DMS153 treated with DMSO at 0.1 percent for 48 hours (cell line): ENCODE measurements at regions not wholly inside any gene's neighbourhood (a gene's known extent, or its start where the extent isn't known, plus 50 kb on each side); places are given as distances from the start of the nearest gene placed in this dataset.
"Not testable (repeated sequence)": the region's sequence is repeated elsewhere in the genome, so short reads cannot be mapped to it uniquely, and the experiment has no call there.

ENCODE experiments used
- DNase-seq: peaks from one replicate; lab custom pipeline; 2025; ENCODE audit not compliant: unreplicated experiment; lab: John Stamatoyannopoulos, UW

DNA sequence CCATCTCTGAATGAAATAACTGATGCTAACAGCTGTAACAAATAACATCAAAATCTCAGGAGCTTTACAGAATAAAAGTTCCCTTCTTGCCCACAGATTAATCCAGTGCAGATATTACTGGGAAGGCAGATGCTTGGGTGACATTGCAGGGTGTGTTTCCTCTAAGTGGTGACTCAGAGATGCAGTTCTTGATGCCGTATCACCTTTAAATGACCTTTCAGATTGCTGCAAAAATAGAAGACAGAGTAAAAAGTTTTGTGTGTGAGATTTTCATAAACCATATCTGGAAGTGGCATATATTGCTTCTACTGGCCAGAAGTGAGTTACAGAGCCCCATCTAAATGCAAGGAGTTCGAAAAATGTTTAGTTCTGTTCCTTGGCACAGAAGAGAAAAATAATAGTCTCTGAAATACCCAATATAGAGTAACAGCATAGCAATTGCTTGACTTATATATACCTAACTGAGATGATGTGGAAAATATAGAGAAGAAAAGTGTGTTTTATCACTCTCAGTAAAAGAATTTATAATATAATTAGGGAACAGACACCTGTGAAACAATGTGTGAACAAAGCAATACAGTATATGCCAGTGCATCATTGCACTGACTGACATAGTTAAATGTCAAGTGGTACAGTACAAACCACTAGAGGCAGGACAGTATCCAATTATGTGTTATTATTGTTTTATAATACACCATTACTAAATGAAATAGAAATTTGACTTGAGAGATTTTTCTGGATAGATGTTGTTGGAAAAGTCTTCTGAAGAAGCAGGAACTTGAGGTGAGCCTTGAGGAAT lies 430.7 kb upstream of the CBLB start:
- no peak for DNase-seq

DNA sequence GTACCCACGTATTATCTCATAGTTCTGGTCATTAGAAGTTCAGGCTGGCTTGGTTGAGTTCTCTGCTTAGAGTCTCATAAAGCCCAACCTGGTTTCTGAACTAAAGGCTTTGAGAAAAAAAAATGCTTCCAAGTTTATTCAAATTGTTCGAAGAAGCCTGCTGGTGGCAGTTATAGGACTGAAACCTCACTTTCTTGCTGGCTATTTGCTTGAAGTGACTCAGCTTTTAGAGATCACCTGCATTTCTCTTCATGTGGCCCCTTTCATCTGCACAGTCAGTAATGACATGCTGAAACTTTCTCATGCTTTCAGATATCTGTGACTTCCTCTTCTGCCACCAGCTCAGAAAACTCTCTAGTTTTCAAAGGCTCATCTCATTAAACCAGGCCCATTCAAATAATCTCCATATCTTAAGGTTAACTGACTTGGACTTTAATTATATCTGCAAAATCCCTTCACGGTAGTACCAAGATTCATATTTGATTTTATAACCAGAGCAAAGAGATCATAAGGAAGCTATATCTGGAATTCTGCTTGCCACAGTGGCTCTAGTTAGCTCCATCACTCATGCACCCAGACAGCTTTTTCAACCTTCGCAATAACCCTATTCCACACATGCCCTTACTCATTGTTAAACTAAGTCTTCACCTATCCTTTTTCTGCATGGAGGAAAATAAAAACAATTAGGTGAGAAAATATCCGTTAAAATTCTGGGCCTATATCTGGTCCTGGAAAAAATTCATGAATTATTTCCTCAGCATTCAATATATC lies 433.8 kb upstream of the CBLB start:
- DNase-seq = no peak

DNA sequence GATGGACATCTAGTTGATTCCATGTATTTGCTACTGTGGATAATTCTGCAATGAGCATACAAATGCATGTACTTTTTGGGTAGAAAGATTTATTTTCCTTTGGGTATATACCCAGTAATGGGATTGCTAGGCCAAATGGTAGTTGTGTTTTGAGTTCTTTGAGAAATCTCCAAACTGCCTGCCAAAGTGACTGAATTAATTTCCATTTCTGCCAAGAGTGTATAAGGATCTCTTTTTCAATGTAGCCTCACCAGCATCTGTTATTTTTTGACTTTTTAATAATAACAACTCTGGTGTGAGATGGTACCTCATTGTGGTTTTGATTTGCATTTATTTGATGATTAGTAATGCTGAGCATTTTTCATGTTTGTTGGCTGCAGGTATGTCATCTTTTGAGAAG lies 435.0 kb upstream of the CBLB start:
- DNase-seq = no peak

DNA sequence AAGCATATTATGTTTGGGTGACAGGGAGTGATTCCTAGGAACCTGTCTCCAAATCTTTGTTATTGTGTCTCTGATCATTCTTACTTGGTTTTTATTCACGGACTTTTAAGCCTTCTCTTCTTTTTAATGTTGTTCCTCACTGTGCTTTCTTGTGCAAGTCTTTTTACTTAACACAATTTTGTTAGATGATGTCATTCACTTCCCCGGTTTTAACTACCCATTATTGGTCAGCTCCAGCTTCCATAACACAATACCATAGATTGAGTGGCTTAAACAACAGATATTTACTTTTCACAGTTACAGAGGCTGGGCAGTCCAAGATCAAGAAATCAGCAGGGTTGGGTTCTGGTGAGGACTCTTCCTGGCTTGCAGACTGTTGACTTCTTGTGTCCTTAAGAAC lies 436.3 kb upstream of the CBLB start:
- no peak for DNase-seq

DNA sequence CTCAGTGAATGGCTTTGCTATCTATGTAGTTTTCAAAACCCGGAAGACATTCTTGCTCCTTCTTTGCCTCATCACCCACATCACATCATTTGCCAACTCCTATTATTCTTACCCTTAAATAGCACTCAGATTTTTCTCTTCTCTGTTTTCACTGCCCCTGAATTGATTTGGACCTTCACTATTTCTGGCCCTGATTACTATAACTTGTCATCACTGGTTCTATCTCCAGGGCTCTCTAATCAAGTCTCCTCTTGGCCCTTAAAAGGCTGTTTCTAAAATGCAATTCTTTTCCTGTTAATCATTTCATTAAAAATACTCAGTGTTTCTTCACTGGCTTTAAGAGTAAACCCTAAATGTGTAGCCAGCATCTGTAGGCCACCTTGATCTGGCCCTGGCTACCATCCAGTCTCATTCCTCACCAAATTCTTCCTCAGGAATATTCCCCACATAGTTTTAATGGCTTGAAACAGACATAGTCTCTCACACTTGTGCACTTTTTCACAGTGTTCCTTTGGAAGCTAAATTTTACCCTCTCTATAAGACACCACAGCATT lies 437.1 kb upstream of the CBLB start:
- no peak for DNase-seq

DNA sequence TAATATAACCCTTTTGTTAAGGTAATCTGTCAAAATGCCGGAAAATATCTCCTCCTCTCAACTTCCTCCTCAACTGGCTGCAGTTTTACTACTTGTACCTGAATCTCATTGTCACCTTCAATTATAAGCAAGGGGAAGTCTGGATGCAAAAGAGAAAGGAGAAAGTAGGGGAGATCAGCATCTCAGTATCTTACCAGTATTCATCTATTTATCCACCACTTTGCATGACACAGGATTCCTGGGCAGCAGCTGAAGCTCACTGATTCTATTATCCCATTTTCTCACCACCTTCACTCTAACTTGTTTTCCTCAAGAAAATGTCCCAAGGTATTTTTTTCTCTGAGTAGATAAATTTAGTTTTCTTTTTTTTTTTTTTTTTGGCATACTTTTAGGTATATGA lies 440.5 kb upstream of the CBLB start:
- DNase-seq = no peak

DNA sequence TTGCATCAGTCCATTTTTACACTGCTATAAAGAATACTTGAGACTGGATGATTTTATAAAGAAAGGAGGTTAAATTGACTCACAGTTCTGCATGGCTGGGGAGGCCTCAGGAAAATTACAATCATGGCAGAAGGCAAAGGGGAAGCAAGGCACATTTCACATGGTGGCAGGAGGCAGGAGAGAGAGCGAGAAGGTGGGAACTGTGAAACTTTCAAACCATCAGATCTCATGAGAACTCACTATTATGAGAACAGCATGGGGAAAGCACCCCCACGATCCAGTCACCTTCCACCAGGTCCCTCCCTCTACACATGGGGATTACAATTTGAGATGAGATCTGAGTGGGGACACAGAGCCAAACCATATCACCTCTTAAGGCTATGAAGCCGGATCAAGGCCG lies 441.0 kb upstream of the CBLB start:
- not testable (repeated sequence) for DNase-seq

DNA sequence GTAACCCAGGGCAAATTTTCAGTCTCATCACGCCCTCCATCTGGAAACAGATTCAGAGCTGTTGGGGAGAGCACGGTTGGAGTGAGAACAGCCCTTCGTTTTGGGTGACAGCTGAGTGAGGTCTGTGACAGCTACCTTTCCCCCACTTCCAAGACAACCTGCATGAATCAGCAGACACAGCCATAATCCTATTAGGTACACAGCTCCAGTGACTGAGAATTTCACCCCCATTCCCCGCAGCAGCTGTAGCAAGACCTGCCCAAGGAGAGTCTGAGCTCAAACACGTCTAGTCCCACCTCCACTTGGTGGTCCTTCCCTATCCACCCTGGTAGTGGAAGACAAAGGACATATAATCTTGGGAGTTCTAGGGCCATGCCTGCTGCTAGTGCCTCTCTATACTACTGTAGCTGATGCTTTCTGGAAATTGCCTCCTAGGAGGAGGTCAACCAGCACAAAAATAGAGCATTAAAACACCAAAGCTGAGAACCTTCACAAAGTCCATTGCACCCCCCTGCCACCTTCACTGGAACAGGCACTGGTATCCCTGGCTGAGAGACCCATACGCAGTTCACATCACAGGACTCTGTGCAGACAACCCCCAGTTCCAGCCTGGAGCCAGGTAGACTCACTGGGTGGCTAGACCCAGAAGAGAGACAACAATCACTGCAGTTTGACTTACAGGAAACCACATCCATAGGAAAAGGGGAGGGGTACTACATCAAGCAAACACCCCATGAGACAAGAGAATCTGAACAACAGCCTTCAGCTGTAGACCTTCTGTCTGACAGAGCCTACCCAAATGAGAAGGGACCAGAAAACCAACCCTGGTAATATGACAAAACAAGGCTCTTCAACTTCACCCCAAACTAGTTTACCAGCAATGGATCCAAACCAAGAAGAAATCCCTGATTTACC lies 448.6 kb upstream of the CBLB start:
- no peak for DNase-seq

DNA sequence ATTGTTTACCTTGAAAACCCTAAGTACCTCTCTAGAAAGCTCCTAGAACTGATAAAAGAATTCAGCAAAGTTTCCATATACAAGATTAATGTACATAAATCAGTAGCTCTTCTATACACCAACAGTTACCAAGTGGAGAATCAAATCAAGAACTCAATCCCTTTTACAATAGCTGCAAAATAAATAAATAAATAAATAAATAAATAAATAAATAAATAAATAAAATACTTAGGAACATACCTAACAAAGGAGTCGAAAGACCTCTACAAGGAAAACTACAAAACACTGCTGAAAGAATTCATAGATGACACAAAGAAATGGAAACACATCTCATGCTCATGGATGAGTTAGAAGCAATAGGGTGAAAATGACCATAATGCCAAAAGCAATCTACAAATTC lies 452.6 kb upstream of the CBLB start:
- not testable (repeated sequence) for DNase-seq

DNA sequence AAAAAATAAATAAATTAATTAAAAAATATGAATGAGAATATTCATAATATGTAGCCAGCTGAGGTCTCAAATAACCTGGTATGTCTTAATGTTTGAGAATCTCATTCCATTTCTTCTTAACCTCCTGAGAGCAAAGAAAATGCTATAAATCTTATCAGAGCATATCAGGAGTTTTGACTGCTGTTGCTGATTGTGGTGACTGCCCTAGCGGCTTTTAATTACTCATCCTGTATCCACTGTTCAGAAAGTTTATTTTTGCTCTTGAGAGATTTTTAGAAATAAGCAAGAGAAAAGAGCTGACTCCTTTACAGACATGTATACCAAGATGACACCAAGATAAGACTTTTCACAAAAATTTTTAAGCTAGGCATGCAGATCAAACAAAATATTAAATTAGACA lies 454.8 kb upstream of the CBLB start:
- DNase-seq = no peak

DNA sequence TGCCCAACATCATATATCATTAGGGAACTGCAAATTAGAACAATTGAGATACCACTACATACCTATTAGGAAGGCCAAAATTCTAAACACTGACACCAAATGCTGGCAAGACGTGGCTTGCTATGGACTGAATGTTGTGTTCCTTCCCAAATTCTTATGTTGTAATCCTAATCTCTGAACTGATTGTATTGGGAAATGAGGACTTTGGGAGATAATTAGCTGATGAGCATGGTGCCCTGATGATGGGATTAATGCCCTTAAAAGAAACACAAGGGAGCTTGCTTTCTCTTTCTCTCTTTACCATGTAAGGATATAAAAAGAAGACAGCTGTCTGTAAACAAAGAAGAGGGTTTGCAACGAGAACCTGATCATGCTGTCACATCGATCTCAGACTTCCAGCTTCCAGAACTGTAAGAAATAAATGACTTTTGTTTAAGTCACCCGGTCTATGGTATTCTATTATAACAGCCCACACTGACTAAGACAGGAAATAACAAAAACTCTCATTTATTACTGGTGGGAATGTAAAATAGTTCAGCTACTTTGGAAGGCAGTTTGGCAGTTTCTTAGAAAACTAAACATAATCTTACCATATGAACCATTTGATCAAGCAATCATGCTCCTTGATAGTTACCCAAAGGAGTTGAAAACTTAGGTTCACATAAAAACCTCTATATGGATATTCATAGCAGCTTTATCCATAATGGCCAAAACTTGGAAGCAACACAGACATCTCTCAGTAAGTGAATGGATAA lies 458.3 kb upstream of the CBLB start:
- DNase-seq = no peak

DNA sequence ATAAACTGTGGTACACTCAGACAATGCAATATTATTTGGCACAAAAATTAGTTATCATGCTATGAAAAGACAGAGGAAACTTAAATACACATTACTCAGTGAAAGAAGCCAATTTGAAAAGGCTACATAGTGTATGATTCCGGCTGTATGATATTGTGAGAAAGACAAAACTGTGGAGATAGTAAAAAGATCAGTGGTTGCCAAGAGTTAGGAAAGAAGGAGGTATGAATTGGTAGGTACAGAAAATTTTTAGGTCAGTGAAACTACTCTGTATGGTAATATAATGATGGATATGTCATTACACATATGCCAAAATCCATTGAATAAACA lies 458.8 kb upstream of the CBLB start:
- DNase-seq = no peak

DNA sequence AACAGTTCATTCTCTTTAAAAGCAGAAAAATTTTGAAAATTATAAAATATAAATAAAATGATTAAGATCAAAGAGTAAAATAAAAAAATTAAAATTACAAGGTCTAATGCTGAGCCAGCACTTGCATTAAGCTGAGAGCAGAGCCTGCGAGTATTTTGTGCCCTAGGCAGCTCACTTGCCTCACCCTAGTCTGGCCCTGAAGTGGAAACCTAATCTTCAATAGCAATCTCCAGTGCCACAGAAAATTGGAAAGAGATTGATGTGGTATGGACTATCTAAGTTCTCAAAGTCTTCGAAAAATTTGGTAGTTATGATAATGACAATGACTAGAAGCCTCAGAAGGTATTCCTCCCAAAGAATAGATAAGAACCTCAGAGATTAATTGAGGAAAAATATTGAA lies 459.4 kb upstream of the CBLB start:
- DNase-seq = no peak

DNA sequence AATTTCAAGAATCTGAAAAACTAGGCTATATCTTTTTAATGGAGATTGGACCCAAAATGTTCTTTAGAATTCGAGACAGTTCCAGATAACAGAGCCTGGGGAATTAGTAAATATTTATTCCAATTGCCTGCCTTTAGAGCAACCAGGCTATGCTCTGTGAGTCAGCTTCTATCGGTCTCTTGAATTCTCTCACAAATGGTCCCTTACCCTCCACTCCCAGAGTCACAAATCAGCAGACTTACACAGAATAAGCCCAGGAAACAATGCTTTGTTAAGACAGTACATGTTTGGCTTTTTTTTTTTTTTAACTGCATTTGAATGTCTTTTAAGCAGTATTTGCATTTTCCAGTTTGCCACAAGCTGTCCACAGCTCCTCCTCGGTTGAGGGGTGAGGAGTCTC lies 460.7 kb upstream of the CBLB start:
- no peak for DNase-seq

DNA sequence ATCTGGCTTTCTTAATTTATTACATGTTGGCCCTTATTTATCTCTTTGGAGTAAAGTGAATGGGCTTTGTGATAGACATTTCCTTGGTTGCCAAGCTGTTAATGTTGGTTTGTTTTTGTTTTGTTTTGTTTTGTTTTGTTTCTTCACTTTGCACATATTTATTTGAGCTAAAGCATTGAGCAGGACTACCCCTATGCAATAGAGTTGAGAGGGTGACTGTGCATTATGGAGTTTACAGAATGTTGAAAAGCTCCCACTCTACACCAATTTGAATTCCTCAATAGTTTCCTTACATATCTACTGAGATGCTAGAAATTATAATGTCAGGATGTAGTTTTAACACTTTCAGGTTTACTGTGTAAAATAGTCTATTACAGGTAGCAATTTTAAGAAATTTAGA lies 462.8 kb upstream of the CBLB start:
- DNase-seq = no peak

DNA sequence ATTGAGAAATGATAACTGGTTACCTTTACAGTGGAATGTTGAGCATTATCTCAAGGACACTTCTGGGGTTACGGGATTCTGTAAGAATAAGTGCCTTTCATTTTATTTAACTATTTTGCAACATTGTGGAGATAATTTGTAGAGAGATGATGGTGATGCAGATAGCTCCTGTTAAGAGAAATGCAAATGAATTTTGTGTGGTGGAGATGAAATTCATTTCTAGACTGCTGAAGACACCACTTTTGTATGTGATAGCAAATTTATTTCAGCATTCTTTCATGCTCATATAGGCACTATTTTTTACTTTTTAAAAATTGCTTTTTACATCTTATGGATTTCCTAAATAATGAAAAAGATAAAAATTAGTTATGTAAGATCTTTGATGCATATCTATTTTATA lies 463.3 kb upstream of the CBLB start:
- no peak for DNase-seq

DNA sequence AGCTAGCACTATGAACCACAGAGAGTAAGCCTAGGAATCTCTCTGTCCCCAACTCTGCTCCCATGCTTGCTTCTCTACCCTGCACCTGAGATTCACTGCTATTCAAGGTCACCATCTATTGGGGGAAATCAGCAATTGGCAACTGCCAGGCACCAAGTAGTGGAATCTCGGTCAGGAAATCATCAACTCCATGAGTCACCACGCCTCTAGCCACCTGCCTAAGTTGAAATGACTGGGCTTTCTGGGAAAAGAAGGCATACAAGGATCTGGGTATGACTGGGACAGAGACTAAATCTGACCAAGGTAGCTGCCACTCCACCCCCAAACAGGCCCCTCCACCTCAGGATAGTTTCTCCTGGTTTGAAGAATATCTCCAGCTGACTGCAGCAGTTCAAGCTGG lies 464.1 kb upstream of the CBLB start:
- no peak for DNase-seq

DNA sequence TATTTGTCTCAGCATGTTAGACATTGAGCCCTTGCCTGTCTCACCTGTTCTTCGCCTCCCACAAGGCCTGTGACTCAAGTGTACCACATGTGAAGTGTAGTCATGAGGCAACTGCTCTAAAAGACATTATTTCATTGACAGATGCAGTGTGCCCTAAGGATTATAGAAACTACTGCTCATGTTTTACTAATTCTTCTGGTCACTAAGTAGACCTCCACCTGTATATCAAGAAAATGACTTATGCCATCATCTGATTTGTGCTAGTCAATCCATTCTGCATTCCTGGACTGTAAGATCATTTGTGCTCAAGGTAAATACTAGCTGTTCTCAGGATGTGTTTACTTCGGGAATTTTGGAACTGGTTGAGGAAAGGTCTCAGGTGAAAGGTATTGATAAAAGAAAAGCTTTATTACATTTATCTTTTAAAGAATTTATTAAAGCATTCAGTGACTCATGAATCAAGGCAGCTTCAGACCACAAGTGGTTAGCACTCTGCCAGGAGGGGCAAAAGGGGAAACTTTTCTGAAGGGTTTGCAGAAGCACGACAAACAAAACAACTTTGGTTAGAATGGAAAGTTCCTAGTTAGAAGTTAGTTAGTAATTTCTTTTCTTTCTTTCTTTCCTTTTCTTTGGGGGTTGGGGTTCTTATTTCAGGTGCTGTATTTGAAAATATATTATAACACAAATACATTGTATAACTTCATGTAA lies 465.3 kb upstream of the CBLB start:
- no peak for DNase-seq

DNA sequence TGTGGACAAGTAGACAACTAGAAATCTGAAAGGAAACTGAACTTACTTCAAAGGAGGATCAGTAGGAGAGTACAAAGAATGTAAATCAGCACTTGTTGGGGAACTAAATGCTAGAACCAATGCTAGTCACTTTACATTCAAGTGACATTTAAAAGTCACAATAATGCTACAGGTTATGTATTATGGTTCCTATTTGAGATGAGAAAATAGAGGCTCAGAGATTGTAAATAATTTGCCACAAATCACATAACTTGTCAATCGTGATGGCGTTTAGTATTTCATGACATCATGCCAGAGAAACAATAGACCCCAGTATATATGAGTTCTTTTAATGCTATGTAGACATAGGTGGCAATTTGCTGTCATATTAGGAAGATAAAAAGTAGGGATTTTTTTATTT lies 467.8 kb upstream of the CBLB start:
- no peak for DNase-seq

DNA sequence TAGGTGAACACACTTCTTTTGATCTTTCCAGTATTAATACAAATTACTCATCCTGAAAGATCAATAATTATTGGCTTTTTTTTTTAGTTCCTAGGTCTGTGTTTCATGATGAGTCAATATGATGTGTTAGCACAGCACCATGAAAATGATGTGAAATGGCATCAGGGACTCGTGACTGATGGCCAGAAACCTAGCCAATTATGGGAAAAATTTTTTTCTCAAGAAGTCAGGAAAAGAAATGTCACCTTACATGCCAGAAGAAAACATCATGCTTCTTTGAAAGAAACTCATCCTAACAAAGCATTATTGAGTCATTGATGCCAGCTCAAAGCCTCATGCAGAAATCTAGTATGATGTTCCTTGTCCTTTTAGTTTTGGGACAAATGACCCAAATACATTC lies 468.3 kb upstream of the CBLB start:
- no peak for DNase-seq
